Smooth muscle cell (in vitro differentiated cells): ENCODE measurements at regions not wholly inside any gene's neighbourhood (a gene's known extent, or its start where the extent isn't known, plus 50 kb on each side); places are given as distances from the start of the nearest gene placed in this dataset.
"Not testable (repeated sequence)": the region's sequence is repeated elsewhere in the genome, so short reads cannot be mapped to it uniquely, and the experiment has no call there.

ENCODE experiments used
- DNase-seq: peaks from one replicate; lab custom pipeline; 2025; ENCODE audit not compliant: unreplicated experiment; lab: John Stamatoyannopoulos, UW
- H2AFZ ChIP-seq: fragments of 200-600 bp; sonication (generic); 2 replicates; pipeline ENCODE4 v1.6.0; 2016; ENCODE audit warnings: antibody characterized with exemption, low read depth, mild to moderate bottlenecking
- H3F3A ChIP-seq: fragments of 200-600 bp; sonication (generic); 2 replicates; pipeline ENCODE4 v1.6.0; 2017; ENCODE audit warnings: antibody characterized with exemption, low read depth
- H3K27ac ChIP-seq: fragments of 200-600 bp; sonication (generic); 2 replicates; pipeline ENCODE4 v1.5.1; 2016; ENCODE audit warnings: low read depth, mild to moderate bottlenecking
- H3K27me3 ChIP-seq: fragments of 200-600 bp; sonication (generic); 2 replicates; pipeline ENCODE4 v1.6.1; 2016; ENCODE audit warnings: low read depth, mild to moderate bottlenecking
- H3K36me3 ChIP-seq: fragments of 200-600 bp; sonication (generic); 2 replicates; pipeline ENCODE4 v1.5.1; 2016; ENCODE audit warnings: low read depth
- H3K4me1 ChIP-seq: fragments of 200-600 bp; sonication (generic); 2 replicates; pipeline ENCODE4 v1.5.1; 2016; ENCODE audit warnings: low read depth
- H3K4me2 ChIP-seq: fragments of 200-600 bp; sonication (generic); 2 replicates; pipeline ENCODE4 v1.6.0; 2016; ENCODE audit warnings: mild to moderate bottlenecking
- H3K4me3 ChIP-seq: fragments of 200-600 bp; sonication (generic); 2 replicates; pipeline ENCODE4 v1.5.1; 2016; ENCODE audit warnings: mild to moderate bottlenecking
- H3K79me2 ChIP-seq: fragments of 200-600 bp; sonication (generic); 2 replicates; pipeline ENCODE4 v1.6.0; 2016; ENCODE audit warnings: low read depth, mild to moderate bottlenecking
- H3K9ac ChIP-seq: fragments of 200-600 bp; sonication (generic); 2 replicates; pipeline ENCODE4 v1.6.0; 2016; ENCODE audit warnings: low read depth
- H3K9me3 ChIP-seq: fragments of 200-600 bp; sonication (generic); replicated peaks from 2 replicates; pipeline ENCODE4 v1.5.1; 2016; ENCODE audit warnings: low read depth
- H4K20me1 ChIP-seq: fragments of 200-600 bp; sonication (generic); 2 replicates; pipeline ENCODE4 v1.6.0; 2016; ENCODE audit warnings: low read depth
- WGBS: methylation state at CpG from one replicate; pipeline ENCODE4 v1.1.7; 2016; ENCODE audit warnings: low lambda C conversion rate; 5-methylcytosine and 5-hydroxymethylcytosine counted together
- TF ChIP-seq, protein P1 (sequence below): fragments of 200-600 bp; sonication (generic); IDR thresholded peaks from 2 replicates; pipeline ENCODE4 v1.5.1; 2017; ENCODE audit warnings: borderline replicate concordance, mild to moderate bottlenecking, antibody characterized with exemption; ENCODE audit not compliant: insufficient read depth, poor library complexity, severe bottlenecking

DNA sequence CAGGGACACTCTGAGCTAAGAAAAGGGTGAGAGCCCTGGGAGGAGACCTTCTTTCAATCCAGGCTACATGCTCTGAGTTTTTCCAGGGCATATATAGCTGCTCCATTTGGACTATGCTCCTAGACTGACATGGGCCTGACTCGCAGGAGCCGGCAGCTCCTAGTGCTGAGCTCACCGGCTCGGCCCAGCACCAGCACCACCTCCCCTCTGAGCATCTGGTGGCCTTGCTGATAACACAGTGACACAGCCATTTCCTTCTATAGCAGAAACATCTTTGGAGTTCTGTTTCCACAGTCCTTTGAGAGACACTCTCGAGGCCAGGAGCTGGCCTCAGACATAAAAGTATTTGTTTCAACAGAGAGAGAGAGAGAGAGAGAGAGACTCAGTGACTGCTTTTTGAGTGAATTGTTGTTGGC, 184.9 kb downstream of the TM9SF2 start:
- Histone ChIP-seq H3K9ac (no peak overlapping the region), H4K20me1 (no peaks in the 10 kb centered on the region), H3K27me3 (peaks cover 12% of the 10 kb centered on the region), H3K9me3 (no peaks in the 10 kb centered on the region), H3K27ac (peak overlapping the region; percentile 37), H3K4me3 (no peak overlapping the region), H3K79me2 (no peaks in the 10 kb centered on the region), H3K36me3 (no peaks in the 10 kb centered on the region), H2AFZ (no peak overlapping the region), H3K4me2 (peak overlapping the region; percentile 58), H3F3A (no peaks in the 10 kb centered on the region), H3K4me1 (peaks cover 52% of the 10 kb centered on the region)
- TF ChIP-seq, protein P1, sequence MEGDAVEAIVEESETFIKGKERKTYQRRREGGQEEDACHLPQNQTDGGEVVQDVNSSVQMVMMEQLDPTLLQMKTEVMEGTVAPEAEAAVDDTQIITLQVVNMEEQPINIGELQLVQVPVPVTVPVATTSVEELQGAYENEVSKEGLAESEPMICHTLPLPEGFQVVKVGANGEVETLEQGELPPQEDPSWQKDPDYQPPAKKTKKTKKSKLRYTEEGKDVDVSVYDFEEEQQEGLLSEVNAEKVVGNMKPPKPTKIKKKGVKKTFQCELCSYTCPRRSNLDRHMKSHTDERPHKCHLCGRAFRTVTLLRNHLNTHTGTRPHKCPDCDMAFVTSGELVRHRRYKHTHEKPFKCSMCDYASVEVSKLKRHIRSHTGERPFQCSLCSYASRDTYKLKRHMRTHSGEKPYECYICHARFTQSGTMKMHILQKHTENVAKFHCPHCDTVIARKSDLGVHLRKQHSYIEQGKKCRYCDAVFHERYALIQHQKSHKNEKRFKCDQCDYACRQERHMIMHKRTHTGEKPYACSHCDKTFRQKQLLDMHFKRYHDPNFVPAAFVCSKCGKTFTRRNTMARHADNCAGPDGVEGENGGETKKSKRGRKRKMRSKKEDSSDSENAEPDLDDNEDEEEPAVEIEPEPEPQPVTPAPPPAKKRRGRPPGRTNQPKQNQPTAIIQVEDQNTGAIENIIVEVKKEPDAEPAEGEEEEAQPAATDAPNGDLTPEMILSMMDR: no peak
- 8% methylated on average over 5 of the region's 5 CpGs for WGBS
- DNase-seq: no peak

DNA sequence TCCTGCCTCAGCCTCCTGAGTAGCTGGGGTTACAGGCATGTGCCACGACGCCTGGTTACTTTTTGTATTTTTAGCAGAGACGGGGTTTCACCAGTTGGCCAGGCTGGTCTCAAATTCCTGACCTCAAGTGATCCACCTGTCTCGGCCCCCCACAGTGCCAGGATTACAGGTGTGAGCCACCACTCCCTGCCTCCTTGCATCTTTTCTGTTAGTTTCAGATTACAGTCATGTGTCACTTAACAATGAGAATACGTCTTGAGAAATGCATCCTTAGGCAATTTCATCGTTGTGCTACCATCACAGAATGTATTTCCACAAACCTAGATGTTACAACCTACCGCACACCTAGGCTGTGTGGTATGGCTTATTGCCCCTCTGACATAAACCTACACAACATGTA, 180.4 kb downstream of the TM9SF2 start:
- H2AFZ ChIP-seq: no peak overlapping the region
- DNase-seq: no peak
- H3K27me3 ChIP-seq: no peaks in the 10 kb centered on the region
- no peaks in the 10 kb centered on the region for H3F3A ChIP-seq
- no peak overlapping the region for H3K4me2 ChIP-seq
- peaks cover 26% of the 10 kb centered on the region for H3K4me1 ChIP-seq
- H3K36me3 ChIP-seq: no peaks in the 10 kb centered on the region
- H3K27ac ChIP-seq: no peak overlapping the region
- no peaks in the 10 kb centered on the region for H3K9me3 ChIP-seq
- H4K20me1 ChIP-seq: no peaks in the 10 kb centered on the region
- H3K9ac ChIP-seq: no peak overlapping the region
- WGBS: 76% methylated on average over 7 of the region's 7 CpGs
- TF ChIP-seq, protein P1: no peak
- H3K79me2 ChIP-seq: no peaks in the 10 kb centered on the region
- no peak overlapping the region for H3K4me3 ChIP-seq

DNA sequence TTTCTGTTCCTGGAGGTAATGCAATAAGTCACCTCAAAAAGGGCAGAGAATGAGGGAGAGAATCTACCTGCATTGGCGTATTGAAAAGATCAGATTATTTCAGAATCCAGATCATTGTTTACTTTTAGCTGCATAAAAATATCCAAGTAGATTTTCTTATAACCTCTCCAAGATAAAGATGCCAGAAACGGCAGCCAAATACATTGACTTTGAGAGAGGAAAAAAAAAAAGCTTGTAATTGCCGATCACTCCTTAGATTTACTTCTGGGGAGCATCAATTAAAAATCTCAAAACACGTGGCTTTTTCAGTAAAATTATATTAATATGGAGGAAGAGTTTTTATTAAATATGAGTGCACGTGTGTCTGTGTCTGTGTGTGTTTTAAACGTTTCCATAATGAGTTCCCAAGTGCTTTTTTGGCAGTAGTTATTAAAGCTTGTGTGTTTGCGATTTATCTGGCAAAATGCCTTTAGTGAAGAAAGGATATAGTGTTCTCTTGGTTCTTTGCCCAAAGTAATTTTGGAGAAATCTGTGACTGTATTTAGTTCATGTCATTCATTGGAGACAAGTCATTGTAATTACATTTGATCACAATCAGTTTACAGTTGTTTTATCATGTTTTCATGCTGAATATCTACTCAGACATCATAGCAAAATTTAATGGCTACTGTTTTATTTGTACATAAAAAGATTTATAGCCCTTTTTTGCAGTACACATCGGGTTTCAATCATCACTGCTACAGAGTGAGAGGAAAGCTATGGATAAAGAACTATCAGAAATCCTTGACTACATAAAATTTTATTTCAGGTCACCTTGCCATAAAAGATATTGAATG, 176.1 kb downstream of the TM9SF2 start:
- H3K4me1 ChIP-seq: peaks cover 17% of the 10 kb centered on the region
- WGBS: 88% methylated on average over 8 of the region's 8 CpGs
- no peaks in the 10 kb centered on the region for H3K9me3 ChIP-seq
- no peak overlapping the region for H3K4me3 ChIP-seq
- no peaks in the 10 kb centered on the region for H3K27me3 ChIP-seq
- no peaks in the 10 kb centered on the region for H4K20me1 ChIP-seq
- no peaks in the 10 kb centered on the region for H3K79me2 ChIP-seq
- H3F3A ChIP-seq: no peaks in the 10 kb centered on the region
- no peak for DNase-seq
- H3K27ac ChIP-seq: no peak overlapping the region
- TF ChIP-seq, protein P1: no peak
- no peak overlapping the region for H3K9ac ChIP-seq
- H3K36me3 ChIP-seq: no peaks in the 10 kb centered on the region
- no peak overlapping the region for H3K4me2 ChIP-seq
- H2AFZ ChIP-seq: no peak overlapping the region

DNA sequence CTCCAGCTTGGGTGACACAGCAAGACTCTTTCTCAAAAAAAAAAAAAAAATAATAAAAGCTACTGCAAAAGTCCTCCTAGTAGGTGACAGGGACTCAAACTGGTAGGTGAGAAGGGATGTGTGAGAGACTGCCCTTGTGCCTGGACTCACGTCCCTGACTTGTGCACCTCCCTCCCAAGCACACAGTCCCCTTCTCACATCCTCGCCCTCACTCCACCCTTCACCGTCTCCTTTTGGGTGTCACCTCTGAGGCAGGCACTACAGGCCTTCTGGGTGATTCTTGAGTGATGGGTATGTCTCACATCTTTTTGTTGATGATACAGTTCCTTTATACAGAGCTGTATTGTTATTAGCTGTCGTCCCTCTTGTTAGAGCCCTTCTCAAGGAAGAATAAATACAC, 170.5 kb downstream of the TM9SF2 start:
- H3K27me3 ChIP-seq: no peaks in the 10 kb centered on the region
- TF ChIP-seq, protein P1: no peak
- H3F3A ChIP-seq: no peaks in the 10 kb centered on the region
- DNase-seq: no peak
- 93% methylated on average over 4 of the region's 4 CpGs for WGBS
- no peak overlapping the region for H2AFZ ChIP-seq
- no peaks in the 10 kb centered on the region for H3K9me3 ChIP-seq
- H3K79me2 ChIP-seq: no peaks in the 10 kb centered on the region
- H3K9ac ChIP-seq: no peak overlapping the region
- H3K27ac ChIP-seq: no peak overlapping the region
- H3K4me3 ChIP-seq: no peak overlapping the region
- H3K36me3 ChIP-seq: no peaks in the 10 kb centered on the region
- H4K20me1 ChIP-seq: no peaks in the 10 kb centered on the region
- H3K4me1 ChIP-seq: no peaks in the 10 kb centered on the region
- no peak overlapping the region for H3K4me2 ChIP-seq

DNA sequence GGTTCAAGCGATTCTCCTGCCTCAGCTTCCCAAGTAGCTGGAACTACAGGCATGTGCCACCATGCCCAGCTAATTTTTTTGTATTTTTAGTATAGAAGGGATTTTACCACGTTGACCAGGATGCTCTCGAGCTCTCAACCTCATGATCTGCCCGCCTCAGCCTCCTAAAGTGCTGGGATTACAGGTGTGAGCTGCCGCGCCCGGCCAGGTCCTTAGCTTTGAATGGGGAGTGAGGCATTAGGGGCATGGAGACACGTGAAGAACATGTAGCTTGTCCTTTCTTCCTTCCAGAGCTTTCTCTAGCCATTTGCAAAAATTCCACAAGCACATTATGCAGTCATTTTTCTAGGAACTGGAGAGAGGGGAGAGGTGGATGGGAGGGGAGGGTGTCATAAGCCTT, 167.8 kb downstream of the TM9SF2 start:
- H3K36me3 ChIP-seq, DNase-seq, H3K4me2 ChIP-seq, H3K9ac ChIP-seq, H3K9me3 ChIP-seq, H3K27ac ChIP-seq, H3K4me3 ChIP-seq, H4K20me1 ChIP-seq, H3K27me3 ChIP-seq, H3K79me2 ChIP-seq, H2AFZ ChIP-seq, H3F3A ChIP-seq: not testable (repeated sequence)
- WGBS: 81% methylated on average over 8 of the region's 8 CpGs
- peaks cover 14% of the 10 kb centered on the region for H3K4me1 ChIP-seq
